ENCODE measurements at regions not wholly inside any gene's neighbourhood (a gene's known extent, or its start where the extent isn't known, plus 50 kb on each side); places are given as distances from the start of the nearest gene placed in this dataset.

GRCh38 chr13:39909634-39910033, 254.2 kb downstream of the COG6 start:
- TF ChIP-seq CTCF (IDR thresholded peaks at IDR 0.05; ENCODE audit: low read depth, low read length, poor library complexity, severe bottlenecking), result no peak
- TF ChIP-seq EZH2phosphoT487 (IDR thresholded peaks at IDR 0.05; ENCODE audit: borderline replicate concordance, low read length), result no peak
